ENCODE measurements at regions not wholly inside any gene's neighbourhood (a gene's known extent, or its start where the extent isn't known, plus 50 kb on each side); places are given as distances from the start of the nearest gene placed in this dataset.

GRCh38 chr16:5854027-5854426 lies 756.4 kb upstream of the EEF2KMT start:
- no peaks in the 10 kb centered on the region for H3K36me3 ChIP-seq (ENCODE audit: control insufficient read depth in 2 of 2, extremely low read depth in 1 of 2, insufficient read depth in 2 of 2, low read length in 2 of 2)
- no peaks in the 10 kb centered on the region for H3K27me3 ChIP-seq (ENCODE audit: control insufficient read depth in 2 of 2, insufficient read depth in 2 of 2, low read length in 2 of 2)
- TF ChIP-seq GATA2 (IDR thresholded peaks at IDR 0.05; ENCODE audit: insufficient read depth, insufficient read length, low read depth, low read length) (no peak), POLR2AphosphoS5 (IDR thresholded peaks at IDR 0.05; ENCODE audit: insufficient read depth, low read depth, low read length) (no peak), FOS (IDR thresholded peaks at IDR 0.05; ENCODE audit: borderline replicate concordance, insufficient read depth, low read length) (no peak), MAX (IDR thresholded peaks at IDR 0.05; ENCODE audit: insufficient read depth, insufficient read length) (no peak), MYC (IDR thresholded peaks at IDR 0.05; ENCODE audit: low read depth, low read length) (no peak), POLR2A (IDR thresholded peaks at IDR 0.05; ENCODE audit: low read depth, low read length) (no peak), EZH2 (IDR thresholded peaks at IDR 0.05; ENCODE audit: borderline replicate concordance, low read depth, low read length, severe bottlenecking) (no peak), CTCF (IDR thresholded peaks at IDR 0.05; ENCODE audit: extremely low read depth in 1 of 2, insufficient read depth in 1 of 2, low read depth in 1 of 2, low read length in 2 of 2) (no peak)
- POLR2A ChIA-PET, result no interaction called here
- intact Hi-C loops (cut with micrococcal nuclease), result no loop called here
- FAIRE-seq, result no peak
- dilution Hi-C loops (cut with MboI; ENCODE audit: extremely low pct_ligation_motif_present, low sequenced_read_pairs), result no loop called here
- no peaks in the 10 kb centered on the region for H3K9me1 ChIP-seq (replicated peaks; ENCODE audit: control insufficient read depth, extremely low read depth, insufficient read depth, low read length)
- BruUV-seq (replicated peaks), result no TSS peak
- DNase-seq (ENCODE audit: low read depth, low spot score), result no peak
- no peaks in the 10 kb centered on the region for H4K20me1 ChIP-seq (replicated peaks; ENCODE audit: control insufficient read depth, extremely low read depth, insufficient read depth, low read length)
- no peak overlapping the region for H3K4me3 ChIP-seq (replicated peaks in 1 of 3; ENCODE audit: insufficient read depth in 1 of 3, low read depth in 1 of 3, low read length in 3 of 3)
- H3K4me1 ChIP-seq (ENCODE audit: control insufficient read depth, extremely low read depth, insufficient read depth, low read length), result no peaks in the 10 kb centered on the region
- no peak overlapping the region for H3K9ac ChIP-seq (replicated peaks; ENCODE audit: extremely low read depth, insufficient read depth, low read length)
- no peak overlapping the region for H3K27ac ChIP-seq (ENCODE audit: insufficient read depth, low read depth, low read length)
- no peaks in the 10 kb centered on the region for H3K79me2 ChIP-seq (ENCODE audit: control insufficient read depth, insufficient read depth, low read length)
- CTCF ChIA-PET, result no interaction called here
- peaks cover 3% of the 10 kb centered on the region for H3K9me3 ChIP-seq (replicated peaks; ENCODE audit: control insufficient read depth, insufficient read depth, low read length)
- H2AFZ ChIP-seq (ENCODE audit: low read depth, low read length), result no peak overlapping the region
- no peak overlapping the region for H3K4me2 ChIP-seq (ENCODE audit: insufficient read depth, low read length)
